ENCODE measurements at regions not wholly inside any gene's neighbourhood (a gene's known extent, or its start where the extent isn't known, plus 50 kb on each side); places are given as distances from the start of the nearest gene placed in this dataset.

- TF ChIP-seq POLR2A (IDR thresholded peaks at IDR 0.05) (no peak), CTCF (IDR thresholded peaks at IDR 0.05) (no peak)
Measured at GRCh38 chr9:38284588-38285051, 107.9 kb upstream of the ALDH1B1 start.
